GM12878 (cell line): ENCODE measurements at regions not wholly inside any gene's neighbourhood (a gene's known extent, or its start where the extent isn't known, plus 50 kb on each side); places are given as distances from the start of the nearest gene placed in this dataset.

Source experiments
- ATAC-seq: fragments of 200-7000 bp; cut with Tn5 transposase; 3 replicates; pipeline ENCODE4 v1.9.1; 2020; ENCODE audit warnings: mild to moderate bottlenecking, moderate library complexity
- BruUV-seq: library from RNA; stranded (reverse); fragments of 400-500 nt; replicated peaks from 2 replicates; lab custom pipeline; 2021; lab: Mats Ljungman, UMichigan
- CTCF ChIA-PET: fragments of 300-600 bp; sonication (Branson Sonifier 250); formaldehyde crosslinking; extraction: SDS; loops from one replicate; lab custom pipeline; 2021; ENCODE audit warnings: inconsistent platforms; lab: Yijun Ruan, JAX
- POLR2A ChIA-PET: fragments of 350-600 bp; formaldehyde crosslinking; extraction: SDS; loops from one replicate; lab custom pipeline; 2021; ENCODE audit warnings: inconsistent platforms; lab: Charles Lee
- RAD21 ChIA-PET: fragments of 300-600 bp; sonication (Branson Sonifier 250); formaldehyde crosslinking; loops from one replicate; lab custom pipeline; 2023; ENCODE audit warnings: antibody characterized with exemption; ENCODE audit not compliant: unreplicated experiment; lab: Charles Lee
- SMC1A ChIA-PET: fragments of 300-600 bp; sonication (Branson Sonifier 250); formaldehyde crosslinking; loops from one replicate; lab custom pipeline; 2023; ENCODE audit not compliant: unreplicated experiment, uncharacterized antibody; lab: Charles Lee
- DNase-seq: peaks from one replicate; pipeline ENCODE4 v3.0.0-alpha.2; 2011; ENCODE audit warnings: low read depth, low spot score
- FAIRE-seq: peaks from 3 replicates; lab custom pipeline; 2011; peaks lifted over from hg19 to GRCh38; lab: Jason Lieb, UNC
- H2AFZ ChIP-seq: 2 replicates; pipeline ENCODE4 v1.6.0; 2011; ENCODE audit warnings: low read depth, low read length, control low read depth; ENCODE audit not compliant: control insufficient read depth
- H3K27ac ChIP-seq: 2 replicates; pipeline ENCODE4 v1.5.1; 2011; ENCODE audit warnings: control low read depth; ENCODE audit not compliant: control insufficient read depth, insufficient read depth
- H3K27me3 ChIP-seq, 2 experiments: replicated peaks in 1 of 2; 2 replicates each; pipeline versions ENCODE4 v1.6.0 to v1.6.1; 2011; ENCODE audit warnings: low read length in 1 of 2; ENCODE audit not compliant: control insufficient read depth in 2 of 2, insufficient read depth in 2 of 2
- H3K36me3 ChIP-seq, 2 experiments: 2 replicates each; pipeline ENCODE4 v1.5.1; 2011; ENCODE audit warnings: low read length in 1 of 2; ENCODE audit not compliant: control insufficient read depth in 2 of 2, insufficient read depth in 2 of 2
- H3K4me1 ChIP-seq: 2 replicates; pipeline ENCODE4 v1.6.1; 2011; ENCODE audit warnings: mild to moderate bottlenecking, low read length, moderate library complexity, mixed read lengths; ENCODE audit not compliant: control insufficient read depth, insufficient read depth
- H3K4me2 ChIP-seq: 2 replicates; pipeline ENCODE4 v1.6.0; 2011; ENCODE audit warnings: control low read depth; ENCODE audit not compliant: control insufficient read depth, insufficient read depth
- H3K4me3 ChIP-seq: fragments of 200-600 bp; sonication (generic); 2 replicates; pipeline ENCODE4 v1.5.1; 2016
- H3K79me2 ChIP-seq: 2 replicates; pipeline ENCODE4 v1.6.0; 2011; ENCODE audit warnings: low read length; ENCODE audit not compliant: control insufficient read depth, insufficient read depth
- H3K9ac ChIP-seq: 2 replicates; pipeline ENCODE4 v1.8.0; 2011; ENCODE audit warnings: low read length, control low read depth, mixed read lengths; ENCODE audit not compliant: control insufficient read depth, insufficient read depth
- H3K9me3 ChIP-seq: replicated peaks from 3 replicates; pipeline ENCODE4 v1.5.1; 2011; ENCODE audit warnings: mild to moderate bottlenecking, low read length; ENCODE audit not compliant: control insufficient read depth, insufficient read depth
- H4K20me1 ChIP-seq: 2 replicates; pipeline ENCODE4 v1.6.0; 2011; ENCODE audit not compliant: control insufficient read depth, insufficient read depth
- BACH1 ChIP-seq: fragments of 450-650 bp; IDR thresholded peaks from 2 replicates; pipeline ENCODE4 v1.6.1; 2017; ENCODE audit warnings: mild to moderate bottlenecking, borderline replicate concordance
- BCL11A ChIP-seq: IDR thresholded peaks from 2 replicates; pipeline ENCODE4 v1.6.1; 2011; ENCODE audit warnings: low read depth, low read length
- CBX5 ChIP-seq: sonication (generic); IDR thresholded peaks from 2 replicates; pipeline ENCODE4 v1.6.1; 2016; ENCODE audit warnings: low read depth, moderate library complexity, mild to moderate bottlenecking, inconsistent platforms
- CHD1 ChIP-seq: IDR thresholded peaks from 2 replicates; pipeline ENCODE4 v1.6.1; 2012; ENCODE audit warnings: low read depth, low read length, improper control_type of control experiment
- MEF2B ChIP-seq: fragments of 450-650 bp; IDR thresholded peaks from 2 replicates; pipeline ENCODE4 v1.6.1; 2018; ENCODE audit warnings: mild to moderate bottlenecking, moderate library complexity; ENCODE audit not compliant: partially characterized antibody, poor library complexity, severe bottlenecking
- MTA3 ChIP-seq: IDR thresholded peaks from 2 replicates; pipeline ENCODE4 v1.6.1; 2012; ENCODE audit warnings: low read length, inconsistent platforms, borderline replicate concordance
- MYB ChIP-seq: fragments of 150-350 bp; IDR thresholded peaks from 2 replicates; pipeline ENCODE4 v1.6.1; 2014; ENCODE audit warnings: mild to moderate bottlenecking, low read depth, low read length, borderline replicate concordance
- RAD51 ChIP-seq: fragments of 450-650 bp; IDR thresholded peaks from 2 replicates; pipeline ENCODE4 v1.6.1; 2016; ENCODE audit warnings: moderate library complexity, mild to moderate bottlenecking, inconsistent platforms
- SIN3A ChIP-seq: IDR thresholded peaks from 2 replicates; pipeline ENCODE4 v1.6.1; 2012; ENCODE audit warnings: low read depth, low read length, improper control_type of control experiment
- TAF1 ChIP-seq: IDR thresholded peaks from 2 replicates; pipeline ENCODE4 v1.6.1; 2011; ENCODE audit warnings: mild to moderate bottlenecking, low read depth, low read length, borderline replicate concordance
- TBL1XR1 ChIP-seq: IDR thresholded peaks from 2 replicates; pipeline ENCODE4 v1.6.1; 2012; ENCODE audit warnings: low read depth, low read length, improper control_type of control experiment
- ZZZ3 ChIP-seq: IDR thresholded peaks from 2 replicates; pipeline ENCODE4 v1.6.1; 2011; ENCODE audit warnings: low read depth; ENCODE audit not compliant: control insufficient read depth, insufficient read length
- WGBS: methylation state at CpG from one replicate; pipeline ENCODE4 v1.1.6; 2016; ENCODE audit warnings: low lambda C conversion rate; ENCODE audit not compliant: insufficient replicate concordance, insufficient coverage; ENCODE audit errors: missing lambda C conversion rate; 5-methylcytosine and 5-hydroxymethylcytosine counted together
- in situ Hi-C: fragments of 300-500 bp; cut with MboI; formaldehyde crosslinking; loops from 9 replicates; pipeline ENCODE4 v1.14.3; 2018; ENCODE audit warnings: mixed read lengths
- intact Hi-C: fragments of 100-400 bp; cut with micrococcal nuclease; formaldehyde crosslinking; loops from one replicate; pipeline ENCODE4 v1.14.2; 2022; ENCODE audit not compliant: unreplicated experiment
- TF ChIP-seq, protein P1 (sequence below): fragments of 150-350 bp; IDR thresholded peaks from 2 replicates; pipeline ENCODE4 v1.6.1; 2014; ENCODE audit warnings: mild to moderate bottlenecking, low read depth, low read length
- TF ChIP-seq, protein P2 (sequence below): IDR thresholded peaks from 2 replicates; pipeline ENCODE4 v1.6.1; 2012; ENCODE audit warnings: low read depth, low read length, improper control_type of control experiment
- TF ChIP-seq, protein P3 (sequence below): fragments of 450-650 bp; conservative IDR thresholded peaks from 2 replicates; pipeline ENCODE4 v1.6.1; 2017; ENCODE audit warnings: mild to moderate bottlenecking, moderate library complexity

DNA sequence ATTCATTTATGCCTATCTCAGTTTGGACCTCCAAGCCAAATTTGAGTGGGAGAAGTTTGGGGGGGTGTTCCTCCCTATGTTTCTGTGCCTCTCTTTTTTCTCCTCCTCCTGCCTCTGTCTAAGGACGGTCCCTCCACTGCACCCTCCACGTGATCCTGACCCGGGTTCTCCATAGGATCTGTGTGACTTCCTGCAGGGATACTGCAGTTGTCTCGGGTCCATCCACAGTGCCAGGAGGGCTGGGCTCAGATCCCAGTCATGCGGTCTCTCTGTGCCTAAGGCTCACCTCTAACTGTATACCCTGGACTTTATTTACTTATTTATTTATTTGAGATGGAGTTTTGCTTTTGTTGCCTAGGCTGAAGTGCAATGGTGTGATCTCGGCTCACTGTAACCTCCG lies 1354.5 kb downstream of the BRD1 start:
- FAIRE-seq: no peak
- no peaks in the 10 kb centered on the region for H4K20me1 ChIP-seq
- RAD21 ChIA-PET: no interaction called here

More for the DNA sequence above, 1354.5 kb downstream of the BRD1 start:
- WGBS: 46% methylated on average over 6 of the region's 7 CpGs
- no peaks in the 10 kb centered on the region for H3K4me1 ChIP-seq
- H3K9me3 ChIP-seq: no peaks in the 10 kb centered on the region; the same call in 2 of the 3 replicates
- POLR2A ChIA-PET: no interaction called here
- no TSS peak for BruUV-seq
- CTCF ChIA-PET: no interaction called here
- SMC1A ChIA-PET: no interaction called here
- no peak overlapping the region for H3K4me2 ChIP-seq
- no peak overlapping the region for H3K27ac ChIP-seq
- no peaks in the 10 kb centered on the region for H3K79me2 ChIP-seq
- DNase-seq (no peak), ATAC-seq (no peak)
- no peak overlapping the region for H2AFZ ChIP-seq
- H3K9ac ChIP-seq: no peak overlapping the region
- H3K4me3 ChIP-seq: no peak overlapping the region
- no peaks in the 10 kb centered on the region for H3K36me3 ChIP-seq
- TF ChIP-seq, protein P1, sequence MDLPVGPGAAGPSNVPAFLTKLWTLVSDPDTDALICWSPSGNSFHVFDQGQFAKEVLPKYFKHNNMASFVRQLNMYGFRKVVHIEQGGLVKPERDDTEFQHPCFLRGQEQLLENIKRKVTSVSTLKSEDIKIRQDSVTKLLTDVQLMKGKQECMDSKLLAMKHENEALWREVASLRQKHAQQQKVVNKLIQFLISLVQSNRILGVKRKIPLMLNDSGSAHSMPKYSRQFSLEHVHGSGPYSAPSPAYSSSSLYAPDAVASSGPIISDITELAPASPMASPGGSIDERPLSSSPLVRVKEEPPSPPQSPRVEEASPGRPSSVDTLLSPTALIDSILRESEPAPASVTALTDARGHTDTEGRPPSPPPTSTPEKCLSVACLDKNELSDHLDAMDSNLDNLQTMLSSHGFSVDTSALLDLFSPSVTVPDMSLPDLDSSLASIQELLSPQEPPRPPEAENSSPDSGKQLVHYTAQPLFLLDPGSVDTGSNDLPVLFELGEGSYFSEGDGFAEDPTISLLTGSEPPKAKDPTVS: no peak
- TF ChIP-seq CHD1 (no peak), TBL1XR1 (no peak), MEF2B (no peak), BACH1 (no peak), RAD51 (no peak), ZZZ3 (no peak), TAF1 (no peak), SIN3A (no peak), MTA3 (no peak), CBX5 (no peak), BCL11A (no peak), MYB (no peak)
- TF ChIP-seq, protein P2, sequence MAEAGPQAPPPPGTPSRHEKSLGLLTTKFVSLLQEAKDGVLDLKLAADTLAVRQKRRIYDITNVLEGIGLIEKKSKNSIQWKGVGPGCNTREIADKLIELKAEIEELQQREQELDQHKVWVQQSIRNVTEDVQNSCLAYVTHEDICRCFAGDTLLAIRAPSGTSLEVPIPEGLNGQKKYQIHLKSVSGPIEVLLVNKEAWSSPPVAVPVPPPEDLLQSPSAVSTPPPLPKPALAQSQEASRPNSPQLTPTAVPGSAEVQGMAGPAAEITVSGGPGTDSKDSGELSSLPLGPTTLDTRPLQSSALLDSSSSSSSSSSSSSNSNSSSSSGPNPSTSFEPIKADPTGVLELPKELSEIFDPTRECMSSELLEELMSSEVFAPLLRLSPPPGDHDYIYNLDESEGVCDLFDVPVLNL: no peak
- TF ChIP-seq, protein P3, sequence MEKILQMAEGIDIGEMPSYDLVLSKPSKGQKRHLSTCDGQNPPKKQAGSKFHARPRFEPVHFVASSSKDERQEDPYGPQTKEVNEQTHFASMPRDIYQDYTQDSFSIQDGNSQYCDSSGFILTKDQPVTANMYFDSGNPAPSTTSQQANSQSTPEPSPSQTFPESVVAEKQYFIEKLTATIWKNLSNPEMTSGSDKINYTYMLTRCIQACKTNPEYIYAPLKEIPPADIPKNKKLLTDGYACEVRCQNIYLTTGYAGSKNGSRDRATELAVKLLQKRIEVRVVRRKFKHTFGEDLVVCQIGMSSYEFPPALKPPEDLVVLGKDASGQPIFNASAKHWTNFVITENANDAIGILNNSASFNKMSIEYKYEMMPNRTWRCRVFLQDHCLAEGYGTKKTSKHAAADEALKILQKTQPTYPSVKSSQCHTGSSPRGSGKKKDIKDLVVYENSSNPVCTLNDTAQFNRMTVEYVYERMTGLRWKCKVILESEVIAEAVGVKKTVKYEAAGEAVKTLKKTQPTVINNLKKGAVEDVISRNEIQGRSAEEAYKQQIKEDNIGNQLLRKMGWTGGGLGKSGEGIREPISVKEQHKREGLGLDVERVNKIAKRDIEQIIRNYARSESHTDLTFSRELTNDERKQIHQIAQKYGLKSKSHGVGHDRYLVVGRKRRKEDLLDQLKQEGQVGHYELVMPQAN: no peak
- H3K27me3 ChIP-seq: no peaks in the 10 kb centered on the region
- in situ Hi-C loops (no loop called here), intact Hi-C loops (no loop called here)
